ENCODE measurements at regions not wholly inside any gene's neighbourhood (a gene's known extent, or its start where the extent isn't known, plus 50 kb on each side); places are given as distances from the start of the nearest gene placed in this dataset.

- no peaks in the 10 kb centered on the region for H3K9me3 ChIP-seq
- intact Hi-C loops (cut with DNase I, micrococcal nuclease), result no loop called here
- no peak for ATAC-seq
- no peak for DNase-seq
- no peaks in the 10 kb centered on the region for H3K4me1 ChIP-seq (ENCODE audit: low read depth)
- H3K4me3 ChIP-seq, result no peak overlapping the region
- no peaks in the 10 kb centered on the region for H3K36me3 ChIP-seq (ENCODE audit: low read depth)
- TF ChIP-seq, protein P1, sequence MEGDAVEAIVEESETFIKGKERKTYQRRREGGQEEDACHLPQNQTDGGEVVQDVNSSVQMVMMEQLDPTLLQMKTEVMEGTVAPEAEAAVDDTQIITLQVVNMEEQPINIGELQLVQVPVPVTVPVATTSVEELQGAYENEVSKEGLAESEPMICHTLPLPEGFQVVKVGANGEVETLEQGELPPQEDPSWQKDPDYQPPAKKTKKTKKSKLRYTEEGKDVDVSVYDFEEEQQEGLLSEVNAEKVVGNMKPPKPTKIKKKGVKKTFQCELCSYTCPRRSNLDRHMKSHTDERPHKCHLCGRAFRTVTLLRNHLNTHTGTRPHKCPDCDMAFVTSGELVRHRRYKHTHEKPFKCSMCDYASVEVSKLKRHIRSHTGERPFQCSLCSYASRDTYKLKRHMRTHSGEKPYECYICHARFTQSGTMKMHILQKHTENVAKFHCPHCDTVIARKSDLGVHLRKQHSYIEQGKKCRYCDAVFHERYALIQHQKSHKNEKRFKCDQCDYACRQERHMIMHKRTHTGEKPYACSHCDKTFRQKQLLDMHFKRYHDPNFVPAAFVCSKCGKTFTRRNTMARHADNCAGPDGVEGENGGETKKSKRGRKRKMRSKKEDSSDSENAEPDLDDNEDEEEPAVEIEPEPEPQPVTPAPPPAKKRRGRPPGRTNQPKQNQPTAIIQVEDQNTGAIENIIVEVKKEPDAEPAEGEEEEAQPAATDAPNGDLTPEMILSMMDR (IDR thresholded peaks at IDR 0.05), result no peak
Measured at GRCh38 chr5:45189042-45189441, 380.3 kb downstream of the MRPS30 start.

DNA sequence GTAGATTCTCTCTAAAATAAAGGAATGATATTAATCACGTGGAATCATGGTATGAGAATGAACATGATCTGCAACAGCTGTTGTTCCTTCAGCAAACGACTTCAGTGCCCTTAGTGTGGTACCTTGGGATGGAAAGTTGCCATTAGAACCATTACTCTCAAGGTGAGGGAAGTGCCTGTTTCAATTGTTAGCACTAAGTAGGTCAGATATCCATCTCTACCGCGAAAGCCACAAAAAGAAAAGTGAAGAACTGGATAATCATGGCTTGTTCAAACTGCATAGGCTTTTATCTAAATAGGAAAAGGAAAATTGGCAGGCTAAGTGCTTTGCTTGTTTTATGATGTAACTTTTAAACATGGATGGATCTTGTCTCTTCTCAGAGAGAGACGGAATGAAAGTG is 380.7 kb downstream of the MRPS30 start:
- Histone ChIP-seq H3K9me3 (no peaks in the 10 kb centered on the region), H3K4me3 (no peak overlapping the region), H3K4me1 (ENCODE audit: low read depth) (no peaks in the 10 kb centered on the region), H3K36me3 (ENCODE audit: low read depth) (no peaks in the 10 kb centered on the region)
- TF ChIP-seq, protein P1 (IDR thresholded peaks at IDR 0.05), result no peak
- DNase-seq (no peak), ATAC-seq (no peak)
- intact Hi-C loops (cut with DNase I, micrococcal nuclease), result no loop called here

- no peak for ATAC-seq
- H3K4me1 ChIP-seq (ENCODE audit: low read depth), result no peaks in the 10 kb centered on the region
- TF ChIP-seq, protein P1 (IDR thresholded peaks at IDR 0.05), result no peak
- H3K36me3 ChIP-seq (ENCODE audit: low read depth), result no peaks in the 10 kb centered on the region
- H3K9me3 ChIP-seq, result no peaks in the 10 kb centered on the region
- intact Hi-C loops (cut with DNase I, micrococcal nuclease), result no loop called here
- DNase-seq, result no peak
- H3K4me3 ChIP-seq, result no peak overlapping the region
Measured at GRCh38 chr5:45195026-45195425, 386.3 kb downstream of the MRPS30 start.

Measured in mucosa of descending colon (tissue), 3 donors.